GM12873 (cell line): ENCODE measurements at regions not wholly inside any gene's neighbourhood (a gene's known extent, or its start where the extent isn't known, plus 50 kb on each side); places are given as distances from the start of the nearest gene placed in this dataset.

Source experiments
- TF ChIP-seq, protein P1 (sequence below): IDR thresholded peaks from 2 replicates; pipeline ENCODE4 v1.5.1; 2012; ENCODE audit warnings: low read depth, mild to moderate bottlenecking, moderate library complexity, low read length, control low read depth; ENCODE audit not compliant: insufficient read depth; ENCODE audit errors: missing control alignments

DNA sequence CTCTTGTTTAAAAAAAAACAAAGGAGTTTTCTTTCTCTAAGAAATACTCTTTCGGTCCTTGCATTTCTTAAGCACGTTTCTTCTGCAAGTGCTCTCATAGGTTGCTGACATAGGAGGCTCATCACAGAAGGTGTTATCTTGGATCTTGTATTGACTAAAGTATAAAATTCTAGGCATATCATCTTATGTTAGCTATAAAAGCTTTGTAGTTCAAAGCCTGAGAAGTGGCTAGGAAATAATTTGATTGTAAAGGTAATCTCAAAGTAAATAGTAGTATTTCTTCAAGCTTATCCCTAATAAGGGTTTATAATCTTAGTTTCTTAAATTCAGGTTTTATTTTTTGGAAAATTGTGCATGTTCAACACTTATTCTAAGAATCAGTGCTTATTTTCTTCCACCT, 778.9 kb downstream of the TMTC2 start:
- TF ChIP-seq, protein P1, sequence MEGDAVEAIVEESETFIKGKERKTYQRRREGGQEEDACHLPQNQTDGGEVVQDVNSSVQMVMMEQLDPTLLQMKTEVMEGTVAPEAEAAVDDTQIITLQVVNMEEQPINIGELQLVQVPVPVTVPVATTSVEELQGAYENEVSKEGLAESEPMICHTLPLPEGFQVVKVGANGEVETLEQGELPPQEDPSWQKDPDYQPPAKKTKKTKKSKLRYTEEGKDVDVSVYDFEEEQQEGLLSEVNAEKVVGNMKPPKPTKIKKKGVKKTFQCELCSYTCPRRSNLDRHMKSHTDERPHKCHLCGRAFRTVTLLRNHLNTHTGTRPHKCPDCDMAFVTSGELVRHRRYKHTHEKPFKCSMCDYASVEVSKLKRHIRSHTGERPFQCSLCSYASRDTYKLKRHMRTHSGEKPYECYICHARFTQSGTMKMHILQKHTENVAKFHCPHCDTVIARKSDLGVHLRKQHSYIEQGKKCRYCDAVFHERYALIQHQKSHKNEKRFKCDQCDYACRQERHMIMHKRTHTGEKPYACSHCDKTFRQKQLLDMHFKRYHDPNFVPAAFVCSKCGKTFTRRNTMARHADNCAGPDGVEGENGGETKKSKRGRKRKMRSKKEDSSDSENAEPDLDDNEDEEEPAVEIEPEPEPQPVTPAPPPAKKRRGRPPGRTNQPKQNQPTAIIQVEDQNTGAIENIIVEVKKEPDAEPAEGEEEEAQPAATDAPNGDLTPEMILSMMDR, result no peak

DNA sequence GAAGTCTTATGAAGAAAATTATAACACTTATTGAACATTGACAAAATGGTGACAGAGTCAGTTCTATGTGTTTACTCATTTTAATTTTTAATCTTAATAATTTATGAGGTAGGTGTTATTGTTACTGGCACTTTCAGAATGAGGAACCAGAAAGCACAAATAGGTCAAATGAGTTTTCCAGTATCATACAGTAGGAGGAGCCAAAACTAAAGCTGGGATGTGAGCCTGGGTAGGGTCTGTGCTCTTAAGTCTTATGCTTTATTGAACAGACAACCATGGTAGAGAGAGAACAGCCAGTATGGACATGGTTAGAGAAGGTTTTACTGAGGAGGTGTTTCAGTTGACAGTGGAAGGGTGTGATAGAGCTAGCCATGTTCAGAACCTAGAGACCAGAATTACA, 775.7 kb downstream of the TMTC2 start:
- TF ChIP-seq, protein P1, result no peak

DNA sequence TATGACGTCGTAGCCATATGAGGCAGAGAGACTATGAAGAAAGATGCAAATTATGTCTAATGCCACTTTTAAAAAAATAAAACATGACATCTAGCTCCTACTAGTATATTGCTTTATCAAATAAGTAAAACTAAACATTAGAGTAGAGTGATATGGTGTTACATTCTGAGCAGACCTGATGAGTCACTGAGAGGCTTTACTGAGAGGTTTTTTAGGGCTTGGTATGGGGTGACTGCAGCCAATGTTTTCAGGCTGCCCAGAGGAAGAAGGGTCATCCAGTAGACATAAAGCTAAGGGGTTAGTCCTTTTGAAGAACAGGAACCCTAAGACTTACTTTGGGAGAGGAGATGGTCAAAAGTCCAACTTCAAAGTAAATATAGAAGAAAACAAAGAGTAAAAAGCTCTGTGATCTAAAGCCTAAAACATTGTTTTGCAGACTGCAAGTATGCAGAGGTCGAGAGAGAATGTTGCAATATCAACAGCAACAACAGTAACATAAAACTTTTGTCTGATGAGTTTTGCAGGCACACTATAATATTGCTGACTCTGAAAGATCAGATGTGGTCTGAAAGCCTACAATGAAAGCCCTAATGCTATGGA, 774.7 kb downstream of the TMTC2 start:
- TF ChIP-seq, protein P1, result no peak

DNA sequence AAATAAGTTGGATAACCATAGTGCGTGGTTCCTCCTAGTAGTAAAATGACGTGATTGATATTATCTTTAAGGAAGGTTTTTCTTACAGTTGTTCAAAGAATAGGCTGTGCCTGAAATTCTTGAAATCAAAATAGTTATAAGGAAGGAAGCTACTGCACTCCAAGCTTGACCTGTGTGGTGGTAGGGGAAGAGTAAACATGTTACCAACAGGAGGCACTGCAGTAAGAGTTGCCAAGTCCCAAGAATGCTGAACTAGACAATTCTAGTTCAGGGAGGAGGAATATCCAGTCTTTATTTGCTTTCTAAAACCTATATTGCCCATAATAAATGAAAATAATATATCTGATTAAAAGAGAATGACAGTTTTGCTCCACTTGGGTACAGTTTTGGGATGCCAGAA, 764.5 kb downstream of the TMTC2 start:
- TF ChIP-seq, protein P1, result no peak

DNA sequence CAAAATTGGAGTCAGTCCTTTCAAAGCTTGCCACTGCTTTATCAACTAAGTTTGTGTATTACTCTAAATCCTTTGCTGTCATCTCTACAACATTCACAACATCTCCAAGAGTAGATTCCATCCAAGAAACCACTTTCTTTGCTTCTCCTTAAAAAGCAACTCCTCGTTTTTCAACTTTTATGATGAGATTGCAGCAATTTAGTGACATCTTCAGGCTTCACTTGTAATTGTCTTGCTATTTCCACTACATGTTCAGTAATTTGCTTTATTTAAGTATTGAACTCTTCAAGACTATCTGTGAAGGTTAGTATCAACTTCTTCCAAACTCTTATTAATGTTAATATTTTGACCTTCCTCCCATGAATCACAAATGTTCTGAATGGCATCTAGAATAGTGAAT, 747.9 kb downstream of the TMTC2 start:
- TF ChIP-seq, protein P1, result no peak

DNA sequence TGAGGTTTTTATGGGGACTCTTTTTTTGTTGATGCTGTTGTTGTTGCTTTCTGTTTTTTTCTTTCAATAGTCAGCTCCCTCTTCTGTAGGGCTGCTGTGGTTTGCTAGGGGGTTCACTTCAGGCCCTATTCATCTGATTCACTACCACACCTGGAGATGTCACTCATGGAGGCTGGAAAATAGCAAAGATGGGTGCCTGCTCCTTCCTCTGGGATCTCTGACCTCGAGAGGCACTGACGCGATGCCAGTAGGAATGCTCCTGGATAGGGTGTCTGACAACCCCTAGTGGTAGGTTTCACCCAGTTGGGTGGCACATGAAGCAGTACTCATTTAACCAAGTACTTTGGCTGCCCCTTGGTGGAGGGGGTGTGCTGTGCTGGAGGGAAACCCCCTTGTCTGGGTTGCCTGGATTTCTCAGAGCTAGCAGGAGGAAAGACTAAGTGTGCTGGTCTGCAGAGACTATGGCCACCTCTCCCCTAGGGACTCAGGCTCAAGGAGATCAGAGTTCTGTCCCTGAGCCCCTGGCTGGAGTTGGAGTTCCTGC, 745.5 kb downstream of the TMTC2 start:
- TF ChIP-seq, protein P1, result no peak

DNA sequence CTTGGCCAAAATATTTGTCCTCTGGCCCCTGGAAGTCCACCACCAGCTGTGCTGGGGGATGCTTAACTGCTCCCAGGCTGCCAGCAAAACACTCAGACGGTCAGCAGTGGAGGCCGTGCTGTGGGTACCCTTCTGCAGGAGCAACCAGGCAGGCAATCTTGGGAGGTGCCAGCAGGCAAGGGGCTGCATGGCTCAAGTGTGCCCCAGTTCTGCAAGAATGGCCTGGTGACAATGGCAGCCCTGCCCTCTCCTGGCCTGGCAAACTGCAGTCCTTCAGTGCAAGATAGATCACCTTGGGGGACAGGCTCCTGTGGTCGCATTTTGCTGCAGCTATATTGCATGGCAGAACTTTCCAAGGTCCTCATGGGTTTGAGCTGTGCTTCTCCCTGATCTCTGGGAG, 728.3 kb downstream of the TMTC2 start:
- TF ChIP-seq, protein P1, result no peak
